GM23338 (cell line): ENCODE measurements at regions not wholly inside any gene's neighbourhood (a gene's known extent, or its start where the extent isn't known, plus 50 kb on each side); places are given as distances from the start of the nearest gene placed in this dataset.

Source experiments
- CREB1 ChIP-seq: fragments of 250-450 bp; sonication (Bioruptor Pico); IDR thresholded peaks from 2 replicates; pipeline ENCODE4 v1.5.0; 2020; ENCODE audit warnings: low read depth, mild to moderate bottlenecking, moderate library complexity
- EZH2 ChIP-seq: fragments of 200-600 bp; sonication (generic); IDR thresholded peaks from one replicate; pipeline ENCODE4 v1.8.0; 2017; ENCODE audit warnings: antibody characterized with exemption, mild to moderate bottlenecking, low read depth; ENCODE audit not compliant: unreplicated experiment
- EZH2phosphoT487 ChIP-seq: fragments of 200-600 bp; sonication (generic); IDR thresholded peaks from one replicate; pipeline ENCODE4 v1.8.1; 2018; ENCODE audit warnings: antibody characterized with exemption; ENCODE audit not compliant: unreplicated experiment
- JUNB ChIP-seq: IDR thresholded peaks from one replicate; pipeline ENCODE4 v1.6.1; 2016; ENCODE audit warnings: antibody characterized with exemption; ENCODE audit not compliant: unreplicated experiment
- NANOG ChIP-seq: IDR thresholded peaks from 2 replicates; pipeline ENCODE4 v1.6.1; 2016; ENCODE audit warnings: antibody characterized with exemption, borderline replicate concordance
- POLR2AphosphoS5 ChIP-seq: IDR thresholded peaks from 2 replicates; pipeline ENCODE4 v1.6.1; 2016; ENCODE audit warnings: antibody characterized with exemption, low read depth
- STAT1 ChIP-seq: IDR thresholded peaks from one replicate; pipeline ENCODE4 v1.6.1; 2016; ENCODE audit warnings: antibody characterized with exemption; ENCODE audit not compliant: unreplicated experiment
- ZNF331 ChIP-seq: fragments of 250-450 bp; sonication (Bioruptor Pico); IDR thresholded peaks from 2 replicates; pipeline ENCODE4 v1.5.0; 2020; ENCODE audit warnings: low read depth, mild to moderate bottlenecking, moderate library complexity
- TF ChIP-seq, protein P1 (sequence below): IDR thresholded peaks from one replicate; pipeline ENCODE4 v1.6.1; 2018; ENCODE audit warnings: antibody characterized with exemption; ENCODE audit not compliant: unreplicated experiment
- TF ChIP-seq, protein P2 (sequence below), 2 experiments: fragments of 200-600 bp in 1 of 2; sonication (generic) in 1 of 2; conservative IDR thresholded peaks; 2 replicates each; pipeline versions ENCODE4 v1.5.1 to v1.6.1; 2016 to 2017; ENCODE audit warnings: antibody characterized with exemption in 2 of 2, low read depth in 2 of 2, mild to moderate bottlenecking in 2 of 2, moderate library complexity in 1 of 2

DNA sequence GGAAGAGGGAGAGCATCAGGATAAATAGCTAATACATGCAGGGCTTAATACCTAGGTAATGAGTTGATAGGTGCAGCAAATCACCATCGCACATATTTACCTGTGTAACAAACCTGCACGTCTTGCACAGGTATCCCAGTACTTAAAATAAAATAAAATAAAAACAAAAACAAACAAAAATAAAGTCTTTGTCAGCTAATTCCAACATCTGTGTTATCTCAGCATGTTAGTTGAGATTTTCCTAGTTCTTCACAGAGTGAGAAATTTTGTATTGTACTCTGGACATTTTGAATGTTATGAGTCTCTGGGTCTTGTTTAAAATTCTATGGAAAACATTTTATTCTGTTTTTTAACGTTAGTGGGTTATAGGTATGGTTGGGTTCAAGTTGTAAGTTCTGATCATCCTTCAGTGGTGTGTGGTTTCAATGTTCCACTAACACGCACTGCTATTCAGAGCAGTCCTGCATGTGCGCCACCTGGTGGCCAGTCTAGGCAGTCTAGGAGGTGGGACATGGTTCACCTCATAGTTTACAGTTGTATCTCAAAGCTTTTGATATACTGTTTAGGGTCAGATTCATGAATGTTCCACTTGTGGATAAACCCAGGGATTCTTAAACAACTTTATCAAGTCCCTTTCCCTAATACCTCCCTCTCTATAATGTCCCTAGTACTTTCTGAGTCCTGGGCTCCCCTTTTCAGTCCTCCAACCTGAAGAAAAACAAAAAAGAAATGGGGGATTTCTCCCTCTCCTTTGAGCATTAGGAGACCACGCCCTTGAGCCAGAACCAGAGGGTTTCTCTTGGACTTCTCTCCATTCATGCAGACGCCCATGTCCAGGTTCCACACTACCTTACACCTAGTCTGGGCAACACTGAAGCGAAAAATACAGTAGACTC, 213.4 kb upstream of the GATA6 start:
- TF ChIP-seq, protein P1, sequence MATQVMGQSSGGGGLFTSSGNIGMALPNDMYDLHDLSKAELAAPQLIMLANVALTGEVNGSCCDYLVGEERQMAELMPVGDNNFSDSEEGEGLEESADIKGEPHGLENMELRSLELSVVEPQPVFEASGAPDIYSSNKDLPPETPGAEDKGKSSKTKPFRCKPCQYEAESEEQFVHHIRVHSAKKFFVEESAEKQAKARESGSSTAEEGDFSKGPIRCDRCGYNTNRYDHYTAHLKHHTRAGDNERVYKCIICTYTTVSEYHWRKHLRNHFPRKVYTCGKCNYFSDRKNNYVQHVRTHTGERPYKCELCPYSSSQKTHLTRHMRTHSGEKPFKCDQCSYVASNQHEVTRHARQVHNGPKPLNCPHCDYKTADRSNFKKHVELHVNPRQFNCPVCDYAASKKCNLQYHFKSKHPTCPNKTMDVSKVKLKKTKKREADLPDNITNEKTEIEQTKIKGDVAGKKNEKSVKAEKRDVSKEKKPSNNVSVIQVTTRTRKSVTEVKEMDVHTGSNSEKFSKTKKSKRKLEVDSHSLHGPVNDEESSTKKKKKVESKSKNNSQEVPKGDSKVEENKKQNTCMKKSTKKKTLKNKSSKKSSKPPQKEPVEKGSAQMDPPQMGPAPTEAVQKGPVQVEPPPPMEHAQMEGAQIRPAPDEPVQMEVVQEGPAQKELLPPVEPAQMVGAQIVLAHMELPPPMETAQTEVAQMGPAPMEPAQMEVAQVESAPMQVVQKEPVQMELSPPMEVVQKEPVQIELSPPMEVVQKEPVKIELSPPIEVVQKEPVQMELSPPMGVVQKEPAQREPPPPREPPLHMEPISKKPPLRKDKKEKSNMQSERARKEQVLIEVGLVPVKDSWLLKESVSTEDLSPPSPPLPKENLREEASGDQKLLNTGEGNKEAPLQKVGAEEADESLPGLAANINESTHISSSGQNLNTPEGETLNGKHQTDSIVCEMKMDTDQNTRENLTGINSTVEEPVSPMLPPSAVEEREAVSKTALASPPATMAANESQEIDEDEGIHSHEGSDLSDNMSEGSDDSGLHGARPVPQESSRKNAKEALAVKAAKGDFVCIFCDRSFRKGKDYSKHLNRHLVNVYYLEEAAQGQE: no peak
- TF ChIP-seq, protein P2, sequence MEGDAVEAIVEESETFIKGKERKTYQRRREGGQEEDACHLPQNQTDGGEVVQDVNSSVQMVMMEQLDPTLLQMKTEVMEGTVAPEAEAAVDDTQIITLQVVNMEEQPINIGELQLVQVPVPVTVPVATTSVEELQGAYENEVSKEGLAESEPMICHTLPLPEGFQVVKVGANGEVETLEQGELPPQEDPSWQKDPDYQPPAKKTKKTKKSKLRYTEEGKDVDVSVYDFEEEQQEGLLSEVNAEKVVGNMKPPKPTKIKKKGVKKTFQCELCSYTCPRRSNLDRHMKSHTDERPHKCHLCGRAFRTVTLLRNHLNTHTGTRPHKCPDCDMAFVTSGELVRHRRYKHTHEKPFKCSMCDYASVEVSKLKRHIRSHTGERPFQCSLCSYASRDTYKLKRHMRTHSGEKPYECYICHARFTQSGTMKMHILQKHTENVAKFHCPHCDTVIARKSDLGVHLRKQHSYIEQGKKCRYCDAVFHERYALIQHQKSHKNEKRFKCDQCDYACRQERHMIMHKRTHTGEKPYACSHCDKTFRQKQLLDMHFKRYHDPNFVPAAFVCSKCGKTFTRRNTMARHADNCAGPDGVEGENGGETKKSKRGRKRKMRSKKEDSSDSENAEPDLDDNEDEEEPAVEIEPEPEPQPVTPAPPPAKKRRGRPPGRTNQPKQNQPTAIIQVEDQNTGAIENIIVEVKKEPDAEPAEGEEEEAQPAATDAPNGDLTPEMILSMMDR (conservative IDR thresholded peaks at IDR 0.05; ENCODE audit: low read depth in 2 of 2): peak; percentile 90 to 91
- no peak for TF ChIP-seq POLR2AphosphoS5
- no peak for TF ChIP-seq NANOG
- no peak for TF ChIP-seq EZH2phosphoT487
- no peak for TF ChIP-seq EZH2
- no peak for TF ChIP-seq CREB1
- no peak for TF ChIP-seq JUNB
- TF ChIP-seq STAT1: no peak
- no peak for TF ChIP-seq ZNF331 (CRISPR knock-in tag)
